ENCODE measurements at regions not wholly inside any gene's neighbourhood (a gene's known extent, or its start where the extent isn't known, plus 50 kb on each side); places are given as distances from the start of the nearest gene placed in this dataset.

DNA sequence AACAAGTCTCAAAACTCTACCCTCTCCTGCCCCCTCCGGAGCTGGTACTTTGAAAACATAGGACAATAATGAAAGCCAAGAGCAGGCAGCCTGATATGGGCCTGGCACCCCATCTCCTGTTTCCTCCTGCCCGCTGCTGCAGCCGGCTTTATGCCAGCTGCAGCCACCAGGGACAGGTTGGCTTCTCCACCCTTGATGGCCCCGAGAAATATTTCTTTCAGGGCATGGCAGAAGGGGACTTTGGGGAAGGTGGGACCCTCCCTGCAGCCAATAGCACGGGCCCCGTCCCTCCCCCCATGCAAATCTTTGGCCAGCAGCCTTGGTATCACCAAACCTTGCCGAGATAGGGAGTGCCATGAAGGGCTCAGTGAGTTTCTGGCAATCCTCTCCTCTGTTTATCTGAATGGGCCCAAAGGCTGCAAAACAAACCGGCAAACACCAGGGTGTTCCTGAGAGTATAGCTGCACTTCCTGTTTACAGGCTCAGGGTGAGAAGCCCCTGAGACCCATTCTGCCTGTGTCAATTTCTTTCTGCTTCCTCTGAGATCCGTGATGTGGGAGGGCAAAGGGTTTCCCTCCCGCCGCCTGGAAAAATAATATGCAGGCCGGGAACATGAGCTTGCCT is 73.4 kb upstream of the BOD1 start:
- ATAC-seq (no peak), DNase-seq (no peak)

- ATAC-seq: no peak
- DNase-seq: no peak
These were observed 75.5 kb upstream of the BOD1 start for GRCh38 chr5:173691931-173692330.

- ATAC-seq: no peak
- no peak for DNase-seq
These were observed 77.2 kb upstream of the BOD1 start for GRCh38 chr5:173693670-173694069.

DNA sequence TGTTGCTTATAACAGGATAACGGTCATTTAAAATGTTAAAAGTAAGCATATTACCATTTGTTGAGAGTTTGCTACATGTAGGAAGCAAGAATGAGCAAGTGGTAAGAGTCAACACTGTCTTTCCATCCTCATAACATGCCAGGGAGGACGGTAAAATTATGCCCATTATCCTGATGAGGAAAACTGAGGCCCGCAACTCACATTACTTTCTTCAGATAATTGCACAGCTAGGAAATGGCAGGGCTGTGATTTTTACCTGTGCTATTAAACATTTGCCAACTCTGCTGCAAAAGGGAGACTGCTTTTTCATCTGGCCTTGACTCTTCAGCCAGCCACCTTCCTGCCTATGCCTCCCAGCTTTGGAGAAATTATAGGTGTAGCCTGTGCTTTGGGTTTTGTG is 79.8 kb upstream of the BOD1 start:
- DNase-seq: no peak
- ATAC-seq: no peak

- DNase-seq (no peak), ATAC-seq (no peak)
These were observed 81.6 kb upstream of the BOD1 start for GRCh38 chr5:173697931-173698579.

GRCh38 chr5:173699966-173700365 is 83.5 kb upstream of the BOD1 start:
- no peak for ATAC-seq
- no peak for DNase-seq

GRCh38 chr5:173703466-173703865 is 87.0 kb upstream of the BOD1 start:
- ATAC-seq (no peak), DNase-seq (no peak)

DNA sequence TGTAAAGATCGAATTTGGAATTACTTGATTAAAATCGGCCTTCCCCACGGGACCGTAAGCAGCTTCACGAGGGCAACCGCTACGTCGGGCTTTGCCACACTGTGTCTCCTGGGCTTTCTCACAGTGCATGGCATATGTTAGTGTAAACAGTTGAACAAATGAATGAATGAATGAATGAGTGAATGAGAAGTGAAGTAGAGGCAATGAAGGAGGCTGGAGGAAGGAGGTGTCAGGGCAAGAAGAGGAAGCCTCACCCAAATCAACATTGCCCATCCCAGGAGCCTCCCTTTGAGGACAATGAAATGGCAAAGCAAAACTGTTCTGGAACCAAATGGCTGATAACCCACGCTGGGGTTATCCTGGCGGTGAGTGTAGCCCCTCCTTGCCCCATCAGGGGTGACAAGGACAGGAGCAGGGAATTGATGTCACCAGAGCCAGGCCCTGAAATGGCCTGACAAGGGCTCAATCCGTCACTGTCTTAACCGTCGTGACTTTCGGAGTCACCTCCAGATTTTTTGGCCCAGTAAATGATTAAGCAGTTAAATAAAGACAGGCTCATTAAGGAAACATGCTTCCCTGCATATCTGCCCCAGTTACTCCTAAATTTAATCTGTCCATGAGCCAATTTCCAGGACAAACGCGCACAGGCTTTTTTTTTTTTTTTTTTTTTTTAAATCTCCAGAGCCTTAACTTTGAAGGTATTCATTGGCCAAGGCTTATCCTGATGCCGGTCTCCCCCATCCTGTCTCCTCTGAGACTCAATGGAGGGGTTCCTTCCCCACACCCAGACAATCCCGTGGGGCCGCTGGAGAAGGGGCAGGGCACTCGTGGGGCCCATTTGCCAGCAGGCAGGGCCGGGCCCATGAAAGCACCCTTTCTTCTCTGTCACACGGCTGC is 88.4 kb upstream of the BOD1 start:
- no peak for ATAC-seq
- no peak for DNase-seq

DNA sequence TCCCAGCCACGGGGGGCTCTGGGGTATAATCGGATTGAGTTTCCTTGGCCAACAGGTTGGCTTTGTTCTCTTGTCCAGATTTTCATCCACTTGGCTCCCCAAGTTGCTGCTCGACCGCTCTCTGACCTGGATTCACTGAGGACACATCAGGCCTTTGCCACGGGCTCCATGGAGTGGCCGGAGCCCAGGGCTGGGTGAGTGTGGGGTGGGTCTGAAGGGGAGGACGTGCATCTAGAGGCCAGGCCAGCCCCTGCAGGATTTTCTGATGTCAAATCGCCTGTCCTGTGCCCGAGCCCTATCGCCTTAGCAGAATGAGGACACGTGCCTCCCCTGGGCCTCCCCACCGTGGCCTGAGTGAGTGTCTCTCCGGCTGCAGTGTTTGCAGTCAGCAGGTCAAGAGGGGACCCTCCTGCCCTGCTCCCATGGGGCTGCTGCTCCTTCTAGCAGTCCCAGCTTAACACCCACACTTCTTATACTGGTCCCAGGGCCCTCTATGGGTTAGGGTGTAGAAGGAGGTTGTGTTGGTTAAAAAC is 89.1 kb upstream of the BOD1 start:
- no peak for DNase-seq
- ATAC-seq: no peak

- ATAC-seq: no peak
- no peak for DNase-seq
These were observed 90.2 kb upstream of the BOD1 start for GRCh38 chr5:173706700-173707099.

- ATAC-seq (no peak), DNase-seq (no peak)
These were observed 90.9 kb upstream of the BOD1 start for GRCh38 chr5:173707392-173707791.

GRCh38 chr5:173709145-173709544 is 92.7 kb upstream of the BOD1 start:
- ATAC-seq (no peak), DNase-seq (no peak)

DNA sequence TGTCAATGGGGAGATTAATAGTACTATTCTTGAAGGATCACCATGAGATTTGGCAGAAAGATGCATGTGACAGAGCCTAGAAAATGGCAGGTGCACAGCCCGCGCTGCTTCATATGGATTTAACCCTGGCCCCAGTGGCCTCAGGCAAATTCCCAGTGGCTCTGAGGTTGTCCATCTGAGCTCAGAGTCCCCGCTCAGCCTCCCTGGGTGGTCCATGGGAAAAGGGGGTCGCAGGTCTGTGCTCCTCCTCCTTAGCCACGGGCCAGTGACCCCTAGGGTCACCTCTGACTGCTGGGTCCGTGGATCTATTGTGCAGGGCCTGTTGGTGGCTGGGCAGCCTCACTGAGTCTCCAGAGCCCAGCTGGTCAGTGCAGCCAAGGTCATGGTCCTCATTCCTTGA is 93.3 kb upstream of the BOD1 start:
- ATAC-seq: no peak
- no peak for DNase-seq

DNA sequence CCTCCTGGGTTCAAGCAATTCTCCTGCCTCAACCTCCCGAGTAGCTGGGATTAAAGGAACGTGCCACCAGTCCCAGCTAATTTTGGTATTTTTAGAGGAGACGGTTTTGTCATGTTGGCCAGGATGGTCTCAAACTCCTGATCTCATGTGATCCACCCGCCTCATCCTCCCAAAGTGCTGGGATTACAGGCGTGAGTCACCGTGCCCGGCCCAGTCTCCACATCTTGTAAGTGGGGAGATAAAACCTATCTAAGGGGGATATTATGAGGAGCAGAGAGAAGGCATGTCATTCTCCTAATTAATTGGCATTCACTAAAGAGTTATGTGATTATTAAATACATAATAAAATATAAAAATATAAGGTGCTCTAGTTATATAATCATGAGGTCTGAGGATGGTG is 94.1 kb upstream of the BOD1 start:
- ATAC-seq (no peak), DNase-seq (no peak)

DNA sequence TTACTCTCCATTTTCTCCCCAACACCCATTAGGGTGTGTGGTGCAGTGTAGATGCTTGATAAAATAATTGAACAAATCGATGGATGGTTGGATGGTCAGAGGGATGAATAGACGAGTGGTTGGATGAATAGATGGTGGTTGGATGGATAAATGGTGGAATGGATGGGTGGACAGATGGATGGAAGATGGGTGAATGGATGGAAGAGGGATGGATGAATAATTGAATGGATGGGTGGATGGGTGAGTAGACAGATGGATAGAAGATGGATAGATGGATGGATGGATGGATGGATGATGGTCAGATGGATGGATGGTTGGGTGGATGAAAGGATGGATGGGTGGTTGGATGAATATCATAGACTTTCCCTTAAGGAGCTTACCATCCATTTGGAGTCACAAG is 95.0 kb upstream of the BOD1 start:
- ATAC-seq (no peak), DNase-seq (no peak)

- DNase-seq (no peak), ATAC-seq (no peak)
These were observed 96.2 kb upstream of the BOD1 start for GRCh38 chr5:173712609-173713175.

DNA sequence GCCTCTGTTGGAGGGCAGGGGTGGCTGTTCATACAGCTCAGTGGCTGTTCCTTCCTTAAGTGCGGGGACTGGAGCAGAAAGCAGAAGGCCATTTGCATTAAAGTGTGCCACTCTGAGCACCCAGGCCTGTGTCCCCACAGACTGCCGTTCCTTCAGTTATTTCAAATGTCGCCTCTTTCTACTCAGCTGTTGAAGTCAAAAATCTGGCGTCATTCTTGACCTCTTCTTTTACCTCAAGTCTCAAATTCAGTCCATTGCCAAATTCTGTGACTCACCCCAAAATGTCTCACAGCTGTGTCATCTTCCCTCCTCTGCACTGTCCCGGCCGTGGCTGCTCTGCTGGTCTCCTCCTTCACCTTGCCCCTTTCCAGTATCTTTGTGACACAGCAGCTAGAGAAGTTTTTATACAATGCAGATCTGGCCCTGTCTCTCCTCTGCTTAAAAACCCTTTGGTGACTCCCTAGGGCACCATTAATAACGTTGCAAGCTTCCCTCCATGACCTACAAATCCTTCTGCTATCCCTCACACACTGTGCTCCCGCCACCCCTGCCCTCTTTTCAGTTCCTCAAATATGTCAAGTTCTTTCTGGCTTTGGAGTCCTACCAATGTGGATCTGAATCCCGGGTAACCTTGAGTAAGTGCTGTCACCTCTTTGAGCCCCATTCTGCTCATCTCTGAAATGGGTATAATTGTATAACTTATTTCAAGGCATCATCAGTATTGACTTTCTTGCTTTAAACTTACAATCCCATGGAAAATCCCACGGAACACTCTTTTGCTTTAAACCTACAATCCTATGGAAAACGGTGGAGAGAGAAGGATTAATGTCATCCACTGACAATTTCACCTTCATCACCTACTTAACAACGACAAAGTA is 98.3 kb upstream of the BOD1 start:
- DNase-seq (no peak), ATAC-seq (peak; percentile 29)

DNA sequence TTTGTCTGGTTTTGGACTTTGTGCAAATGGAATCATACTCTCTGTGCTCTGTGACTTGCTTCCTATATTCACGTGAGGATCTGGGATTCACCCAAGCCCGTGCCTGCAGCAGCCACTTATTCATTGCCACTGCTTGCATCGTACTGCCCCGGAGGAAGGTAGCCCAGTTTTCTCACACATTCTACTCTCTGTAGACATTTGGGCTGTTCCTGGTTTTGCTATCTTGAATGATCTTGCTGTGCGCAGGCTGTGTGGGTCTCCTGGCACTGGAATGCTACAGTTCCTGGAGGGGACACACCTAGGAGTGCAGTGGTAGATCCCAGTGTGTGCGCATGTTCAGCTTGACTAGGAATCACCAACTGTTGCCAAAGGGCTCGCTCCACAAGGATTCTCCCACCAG is 99.2 kb upstream of the BOD1 start:
- ATAC-seq: no peak
- no peak for DNase-seq

- ATAC-seq (no peak), DNase-seq (no peak)
These were observed 99.7 kb upstream of the BOD1 start for GRCh38 chr5:173716058-173716682.

DNA sequence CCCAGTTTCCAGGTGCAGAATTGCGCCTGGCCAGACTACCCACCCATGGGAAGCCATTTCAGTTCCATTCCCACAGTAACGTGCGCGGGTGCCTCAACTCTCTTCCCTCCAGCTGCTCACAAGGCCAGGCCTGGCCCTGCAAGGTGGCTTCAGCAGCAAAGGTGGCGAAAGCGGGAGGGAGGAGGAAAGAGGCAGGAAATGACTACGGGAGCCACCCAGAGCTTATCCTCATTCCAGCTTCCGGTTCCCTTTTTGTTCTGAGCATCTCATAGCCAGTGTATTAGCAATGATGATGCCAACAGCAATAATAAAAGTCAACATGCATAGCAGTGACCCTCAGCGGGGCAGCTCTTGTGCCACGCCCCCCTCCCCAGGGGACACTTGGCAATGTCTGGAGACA is 101.5 kb upstream of the BOD1 start:
- DNase-seq: no peak
- ATAC-seq: no peak

DNA sequence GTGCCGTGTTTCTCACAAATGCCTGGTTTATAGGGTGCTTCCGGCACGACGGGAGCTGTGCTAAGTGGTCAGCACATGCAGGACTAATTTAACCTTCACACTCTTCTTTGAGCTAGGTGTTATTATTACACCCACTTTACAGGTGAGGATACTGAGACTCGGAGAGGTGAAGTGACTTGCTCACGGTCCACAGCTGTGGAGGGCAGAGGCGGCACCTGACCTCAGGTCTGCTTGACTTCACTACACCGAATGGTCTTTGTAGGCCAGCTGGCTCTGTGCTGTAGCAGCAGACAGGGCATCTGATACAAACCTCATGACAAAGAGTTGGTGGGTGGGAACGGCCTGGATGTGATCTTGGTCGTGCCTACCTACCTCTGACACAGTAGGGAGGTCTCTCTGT is 102.0 kb upstream of the BOD1 start:
- DNase-seq (no peak), ATAC-seq (no peak)

Measured in stimulated activated naive CD8-positive, alpha-beta T cell treated with anti-CD3 and anti-CD28 coated beads, Interleukin-15, Interleukin-2, amounts not matched to agents 100 U/mL and 50 U/mL, for 24 hours (primary cell).